ENCODE measurements at regions not wholly inside any gene's neighbourhood (a gene's known extent, or its start where the extent isn't known, plus 50 kb on each side); places are given as distances from the start of the nearest gene placed in this dataset.

GRCh38 chr18:73258375-73259087 lies 390.7 kb upstream of the NETO1 start:
- no peaks in the 10 kb centered on the region for H3K9me3 ChIP-seq
- 85 to 89% methylated on average over 12 of the region's 12 CpGs for WGBS, 2 donors
- H3K36me3 ChIP-seq: no peaks in the 10 kb centered on the region
- no peak overlapping the region for H3K27ac ChIP-seq
- no peaks in the 10 kb centered on the region for H3K27me3 ChIP-seq
- H3K4me1 ChIP-seq: no peaks in the 10 kb centered on the region
- intact Hi-C loops (cut with DNase I): no loop called here
- no peak for DNase-seq
- TF ChIP-seq EP300 (IDR thresholded peaks at IDR 0.05) (no peak), CTCF (IDR thresholded peaks at IDR 0.05) (no peak), POLR2AphosphoS5 (IDR thresholded peaks at IDR 0.05) (no peak), POLR2A (IDR thresholded peaks at IDR 0.05) (no peak)
- no peak overlapping the region for H3K4me3 ChIP-seq

- H3K9me3 ChIP-seq: no peaks in the 10 kb centered on the region
- TF ChIP-seq POLR2A (IDR thresholded peaks at IDR 0.05) (no peak), EP300 (IDR thresholded peaks at IDR 0.05) (no peak), CTCF (IDR thresholded peaks at IDR 0.05) (no peak), POLR2AphosphoS5 (IDR thresholded peaks at IDR 0.05) (no peak)
- no peaks in the 10 kb centered on the region for H3K4me1 ChIP-seq
- H3K36me3 ChIP-seq: no peaks in the 10 kb centered on the region
- 79 to 85% methylated on average over 5 of the region's 5 CpGs for WGBS, 2 donors
- no peak for DNase-seq
- H3K4me3 ChIP-seq: no peak overlapping the region
- intact Hi-C loops (cut with DNase I): no loop called here
- no peaks in the 10 kb centered on the region for H3K27me3 ChIP-seq
- no peak overlapping the region for H3K27ac ChIP-seq
Observed at GRCh38 chr18:73254564-73254963, 386.8 kb upstream of the NETO1 start.

- no peak overlapping the region for H3K4me3 ChIP-seq
- no peaks in the 10 kb centered on the region for H3K27me3 ChIP-seq
- no peaks in the 10 kb centered on the region for H3K4me1 ChIP-seq
- intact Hi-C loops (cut with DNase I): no loop called here
- H3K27ac ChIP-seq: no peak overlapping the region
- H3K36me3 ChIP-seq: no peaks in the 10 kb centered on the region
- 81 to 84% methylated on average over 7 of the region's 7 CpGs for WGBS, 2 donors
- no peak for DNase-seq
- no peaks in the 10 kb centered on the region for H3K9me3 ChIP-seq
- TF ChIP-seq EP300 (IDR thresholded peaks at IDR 0.05) (no peak), CTCF (IDR thresholded peaks at IDR 0.05) (no peak), POLR2AphosphoS5 (IDR thresholded peaks at IDR 0.05) (no peak), POLR2A (IDR thresholded peaks at IDR 0.05) (no peak)
Observed at GRCh38 chr18:73249030-73249429, 381.2 kb upstream of the NETO1 start.

GRCh38 chr18:73246763-73247162 lies 379.0 kb upstream of the NETO1 start:
- H3K27me3 ChIP-seq: no peaks in the 10 kb centered on the region
- TF ChIP-seq EP300 (IDR thresholded peaks at IDR 0.05): no peak
- TF ChIP-seq POLR2A (IDR thresholded peaks at IDR 0.05): no peak
- no peak for TF ChIP-seq CTCF (IDR thresholded peaks at IDR 0.05)
- no peak for TF ChIP-seq POLR2AphosphoS5 (IDR thresholded peaks at IDR 0.05)
- 86 to 90% methylated on average over 5 of the region's 5 CpGs for WGBS, 2 donors
- H3K4me3 ChIP-seq: no peak overlapping the region
- no peaks in the 10 kb centered on the region for H3K36me3 ChIP-seq
- no peak for DNase-seq
- intact Hi-C loops (cut with DNase I): no loop called here
- no peaks in the 10 kb centered on the region for H3K4me1 ChIP-seq
- no peaks in the 10 kb centered on the region for H3K9me3 ChIP-seq
- H3K27ac ChIP-seq: no peak overlapping the region

- Histone ChIP-seq H3K4me3 (no peak overlapping the region), H3K27ac (no peak overlapping the region), H3K36me3 (no peaks in the 10 kb centered on the region), H3K9me3 (no peaks in the 10 kb centered on the region), H3K4me1 (no peaks in the 10 kb centered on the region), H3K27me3 (no peaks in the 10 kb centered on the region)
- TF ChIP-seq EP300 (IDR thresholded peaks at IDR 0.05): no peak
- TF ChIP-seq CTCF (IDR thresholded peaks at IDR 0.05): no peak
- no peak for TF ChIP-seq POLR2AphosphoS5 (IDR thresholded peaks at IDR 0.05)
- no peak for TF ChIP-seq POLR2A (IDR thresholded peaks at IDR 0.05)
- intact Hi-C loops (cut with DNase I): no loop called here
- no peak for DNase-seq
- 64 to 69% methylated on average over 4 of the region's 4 CpGs for WGBS, 2 donors
Observed at GRCh38 chr18:73245345-73245744, 377.6 kb upstream of the NETO1 start.
